K562 (cell line): ENCODE measurements at regions not wholly inside any gene's neighbourhood (a gene's known extent, or its start where the extent isn't known, plus 50 kb on each side); places are given as distances from the start of the nearest gene placed in this dataset.

ENCODE experiments used
- ATAC-seq: fragments of 200-7000 bp; cut with Tn5 transposase; 3 replicates; pipeline ENCODE4 v1.9.1; 2020; ENCODE audit warnings: moderate library complexity
- BruUV-seq: library from RNA; stranded (reverse); fragments of 400-500 nt; replicated peaks from 2 replicates; lab custom pipeline; 2021; lab: Mats Ljungman, UMichigan
- CTCF ChIA-PET: fragments of 300-600 bp; formaldehyde crosslinking; extraction: SDS; loops from one replicate; lab custom pipeline; 2021; ENCODE audit warnings: low intra/inter-chr PET ratio; lab: Yijun Ruan, JAX
- POLR2A ChIA-PET: fragments of 300-600, 350-650 bp; sonication (Branson Sonifier 250); formaldehyde crosslinking; extraction: SDS; loops from one replicate; lab custom pipeline; 2021; ENCODE audit warnings: antibody characterized with exemption, inconsistent platforms; lab: Yijun Ruan, JAX
- DNase-seq, 4 experiments: peaks; one replicate each; pipeline versions ENCODE4 v3.0.0 to v3.0.0-alpha.2; 2011 to 2018; ENCODE audit warnings: low spot score in 3 of 4, mixed read lengths in 3 of 4; ENCODE audit errors: extremely low read depth in 1 of 4
- FAIRE-seq: peaks from 2 replicates; lab custom pipeline; 2011; peaks lifted over from hg19 to GRCh38; lab: Jason Lieb, UNC
- H2AFZ ChIP-seq: 2 replicates; pipeline ENCODE4 v1.6.0; 2011; ENCODE audit warnings: low read depth, low read length, control low read depth, inconsistent platforms
- H3K27ac ChIP-seq: fragments of 200-600 bp; 3 replicates; pipeline ENCODE4 v1.8.0; 2011; ENCODE audit warnings: low read depth, mild to moderate bottlenecking, control low read depth, inconsistent platforms, low read length, moderate library complexity, mixed read lengths; ENCODE audit errors: extremely low read depth
- H3K27me3 ChIP-seq, 2 experiments: fragments of 300-600 bp in 1 of 2; 2 replicates in 1 of 2; 3 replicates in 1 of 2; pipeline versions ENCODE4 v1.6.0 to v1.8.0; 2011; ENCODE audit warnings: inconsistent platforms in 2 of 2, low read length in 2 of 2, mild to moderate bottlenecking in 1 of 2, mixed read lengths in 1 of 2, moderate library complexity in 1 of 2; ENCODE audit not compliant: control insufficient read depth in 2 of 2, insufficient read depth in 2 of 2
- H3K36me3 ChIP-seq: fragments of 300-600 bp; 3 replicates; pipeline ENCODE4 v1.8.0; 2011; ENCODE audit warnings: mild to moderate bottlenecking, low read length, inconsistent platforms; ENCODE audit not compliant: control insufficient read depth, insufficient read depth
- H3K4me1 ChIP-seq, 2 experiments: fragments of 200-600 bp in 1 of 2; replicated peaks in 1 of 2; 2 replicates in 1 of 2; 3 replicates in 1 of 2; pipeline versions ENCODE4 v1.5.1 to v1.8.0; 2011; ENCODE audit warnings: inconsistent platforms in 2 of 2, low read length in 2 of 2, mild to moderate bottlenecking in 1 of 2, mixed read lengths in 1 of 2, moderate library complexity in 1 of 2; ENCODE audit not compliant: control insufficient read depth in 2 of 2, insufficient read depth in 2 of 2
- H3K4me2 ChIP-seq: 2 replicates; pipeline ENCODE4 v1.6.1; 2011; ENCODE audit warnings: low read length, control low read depth, inconsistent platforms, mixed read lengths; ENCODE audit not compliant: insufficient read depth
- H3K4me3 ChIP-seq: fragments of 200-600 bp; sonication (generic), shearing (Covaris generic); 2 replicates; pipeline ENCODE4 v1.5.1; 2016; ENCODE audit warnings: control low read depth, inconsistent platforms
- H3K79me2 ChIP-seq: fragments of 200-600 bp; 3 replicates; pipeline ENCODE4 v1.8.0; 2011; ENCODE audit warnings: low read length, inconsistent platforms; ENCODE audit not compliant: control insufficient read depth, insufficient read depth
- H3K9ac ChIP-seq, 2 experiments: 2 replicates each; pipeline versions ENCODE4 v1.6.0 to v1.6.1; 2011; ENCODE audit warnings: low read depth in 2 of 2, low read length in 2 of 2, control low read depth in 1 of 2, inconsistent platforms in 1 of 2, mild to moderate bottlenecking in 1 of 2, mixed read lengths in 1 of 2; ENCODE audit not compliant: insufficient read depth in 1 of 2
- H3K9me1 ChIP-seq: one replicate; pipeline ENCODE4 v1.6.0; 2011; ENCODE audit warnings: inconsistent platforms, mild to moderate bottlenecking, low read length, moderate library complexity; ENCODE audit not compliant: control insufficient read depth, insufficient read depth
- H3K9me3 ChIP-seq: replicated peaks from 2 replicates; pipeline ENCODE4 v1.5.1; 2011; ENCODE audit warnings: low read depth, low read length, inconsistent platforms; ENCODE audit not compliant: control insufficient read depth, insufficient read depth
- H4K20me1 ChIP-seq: replicated peaks from 2 replicates; pipeline ENCODE4 v1.6.1; 2011; ENCODE audit warnings: low read length, inconsistent platforms, mixed read lengths; ENCODE audit not compliant: control insufficient read depth, insufficient read depth
- BRD4 ChIP-seq: fragments of 200-600 bp; sonication (generic); IDR thresholded peaks from 2 replicates; pipeline ENCODE4 v1.6.1; 2017; ENCODE audit warnings: inconsistent platforms
- FOS ChIP-seq: IDR thresholded peaks from 3 replicates; pipeline ENCODE4 v1.6.1; 2011; ENCODE audit not compliant: insufficient read length; ENCODE audit errors: extremely low read depth
- HDAC1 ChIP-seq, 2 experiments: fragments of 450-650 bp; IDR thresholded peaks; 2 replicates each; pipeline ENCODE4 v1.6.1; 2016 to 2017; ENCODE audit warnings: inconsistent platforms in 1 of 2, mild to moderate bottlenecking in 1 of 2, moderate library complexity in 1 of 2
- KLF10 ChIP-seq: fragments of 250-450 bp; sonication (Bioruptor Pico); IDR thresholded peaks from 2 replicates; pipeline ENCODE4 v1.6.1; 2021; ENCODE audit warnings: matching md5 sums
- LARP7 ChIP-seq: fragments of 450-650 bp; IDR thresholded peaks from 2 replicates; pipeline ENCODE4 v1.6.1; 2016
- MEF2D ChIP-seq: conservative IDR thresholded peaks from 2 replicates; pipeline ENCODE4 v1.6.1; 2016; ENCODE audit warnings: low read depth, missing genetic modification characterization, missing compliant biosample characterization
- MXI1 ChIP-seq: IDR thresholded peaks from 2 replicates; pipeline ENCODE4 v1.6.1; 2011; ENCODE audit warnings: low read depth, mild to moderate bottlenecking, improper control_type of control experiment, low read length
- NR2C2 ChIP-seq, 2 experiments: fragments of 200-800 bp in 1 of 2; sonication (Bioruptor generic) in 1 of 2; sonication (generic) in 1 of 2; formaldehyde crosslinking in 1 of 2; IDR thresholded peaks; 2 replicates each; pipeline versions ENCODE4 v1.6.1 to v1.8.0; 2016 to 2022; ENCODE audit warnings: mild to moderate bottlenecking in 1 of 2, missing compliant biosample characterization in 1 of 2, missing genetic modification characterization in 1 of 2, missing genetic modification reagents in 1 of 2
- POLR2A ChIP-seq: fragments of 450-650 bp; conservative IDR thresholded peaks from 2 replicates; pipeline ENCODE4 v1.6.1; 2016
- POLR3A ChIP-seq: IDR thresholded peaks from 2 replicates; pipeline ENCODE4 v1.6.1; 2011; ENCODE audit warnings: borderline replicate concordance, mild to moderate bottlenecking, moderate library complexity; ENCODE audit not compliant: insufficient read length, insufficient read depth; ENCODE audit errors: extremely low read depth
- SIN3A ChIP-seq, 2 experiments: fragments of 150-350 bp in 1 of 2; IDR thresholded peaks; 2 replicates each; pipeline ENCODE4 v1.6.1; 2011 to 2016; ENCODE audit warnings: borderline replicate concordance in 2 of 2, low read depth in 2 of 2, low read length in 2 of 2, mild to moderate bottlenecking in 2 of 2, moderate library complexity in 2 of 2; ENCODE audit not compliant: control insufficient read depth in 1 of 2
- TAF9B ChIP-seq: fragments of 450-650 bp; IDR thresholded peaks from 2 replicates; pipeline ENCODE4 v1.6.1; 2018; ENCODE audit warnings: mild to moderate bottlenecking; ENCODE audit not compliant: partially characterized antibody
- ZNF354B ChIP-seq: fragments of 250-450 bp; sonication (Bioruptor Pico); IDR thresholded peaks from 2 replicates; pipeline ENCODE4 v1.4.0; 2020
- ZNF41 ChIP-seq: fragments of 250-450 bp; sonication (Bioruptor Pico); conservative IDR thresholded peaks from 2 replicates; pipeline ENCODE4 v1.4.0; 2020; ENCODE audit warnings: mild to moderate bottlenecking
- ZNF717 ChIP-seq: fragments of 250-450 bp; sonication (Bioruptor Pico); IDR thresholded peaks from 2 replicates; pipeline ENCODE4 v1.5.0; 2021
- WGBS: fragments of 100-300 bp; shearing (Covaris generic); methylation state at CpG from one replicate; pipeline ENCODE4 v1.1.6; 2016; ENCODE audit warnings: low coverage, mixed read lengths; ENCODE audit not compliant: insufficient coverage; ENCODE audit errors: missing lambda C conversion rate; 5-methylcytosine and 5-hydroxymethylcytosine counted together
- in situ Hi-C: fragments of 300-500 bp; cut with MboI; formaldehyde crosslinking; loops from 4 replicates; pipeline ENCODE4 v1.15.0; 2018; ENCODE audit warnings: inconsistent platforms, mixed read lengths
- intact Hi-C: fragments of 100-400 bp; cut with micrococcal nuclease; formaldehyde crosslinking; loops from 2 replicates; pipeline ENCODE4 v1.14.2; 2022
- TF ChIP-seq, protein P1 (sequence below): sonication (generic); formaldehyde crosslinking; IDR thresholded peaks from 2 replicates; pipeline ENCODE4 v1.8.0; 2022; ENCODE audit warnings: missing genetic modification reagents, mild to moderate bottlenecking, moderate library complexity, borderline replicate concordance
- TF ChIP-seq, protein P2 (sequence below): fragments of 250-450 bp; sonication (Bioruptor Pico); IDR thresholded peaks from 2 replicates; pipeline ENCODE4 v1.4.0; 2020; ENCODE audit warnings: mild to moderate bottlenecking
- TF ChIP-seq, protein P3 (sequence below): fragments of 450-650 bp; IDR thresholded peaks from 2 replicates; pipeline ENCODE4 v1.6.1; 2017; ENCODE audit warnings: mild to moderate bottlenecking, moderate library complexity

DNA sequence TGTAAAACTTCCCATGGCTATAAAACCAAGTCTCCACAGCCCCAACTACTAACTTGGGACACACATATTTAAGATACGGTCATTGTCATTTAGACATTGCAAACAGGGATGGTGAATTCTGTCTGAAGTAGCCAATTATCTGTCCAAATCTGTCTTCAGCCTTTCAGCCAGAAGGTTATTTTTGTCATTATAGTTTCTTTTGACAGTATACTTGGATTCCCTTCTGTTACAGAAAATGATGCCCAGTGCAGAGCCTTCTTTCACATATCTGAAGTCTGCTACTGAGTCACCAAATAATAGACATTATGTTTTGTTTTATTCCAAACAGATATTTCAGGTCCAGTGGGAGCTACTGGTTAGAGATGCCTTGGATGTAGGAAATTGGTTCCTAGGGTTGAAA is 452.4 kb upstream of the HTR2A start (continued):
- TF ChIP-seq ZNF41 (CRISPR knock-in tag) = no peak
- no peak for TF ChIP-seq NR2C2 (CRISPR knock-in tag; IDR thresholded peaks at IDR 0.05)
- TF ChIP-seq NR2C2 (tag; IDR thresholded peaks at IDR 0.05) = no peak

DNA sequence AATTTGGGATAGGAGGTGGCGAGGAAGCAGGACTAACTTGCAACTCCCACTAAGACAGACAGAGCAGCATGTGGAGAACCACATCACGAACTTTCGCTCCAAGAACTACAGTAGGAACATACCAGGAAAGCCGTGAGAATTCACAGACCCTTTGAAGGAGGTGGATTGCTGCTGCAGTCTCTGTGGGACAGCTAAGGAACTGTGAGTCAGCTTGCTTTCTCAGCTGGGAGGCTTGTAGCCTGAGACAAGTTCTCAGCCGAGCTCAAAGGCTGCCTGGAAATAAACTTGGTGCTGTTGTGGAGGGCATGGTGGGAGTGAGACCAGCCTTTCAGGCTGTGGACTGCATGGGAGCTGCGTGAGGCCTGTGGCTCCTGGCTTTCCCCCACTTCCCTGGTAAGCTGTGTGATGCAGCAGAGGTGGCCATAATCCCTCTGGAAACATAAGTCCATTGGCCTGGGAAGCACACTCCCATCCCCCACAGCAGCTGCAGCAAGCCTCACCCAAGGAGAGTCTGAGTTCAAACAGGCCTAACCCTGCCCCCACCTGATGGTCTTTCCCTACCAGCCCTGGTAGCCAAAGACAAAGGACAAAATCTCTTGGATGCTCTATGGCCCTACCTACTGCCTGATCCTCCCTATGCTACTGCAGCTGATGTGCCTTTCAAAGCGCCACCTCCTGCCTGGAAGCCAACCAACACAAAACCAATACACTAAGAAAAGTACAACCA is 441.1 kb upstream of the HTR2A start:
- H3K4me3 ChIP-seq = no peak overlapping the region
- no peak overlapping the region for H2AFZ ChIP-seq
- no peak overlapping the region for H3K9ac ChIP-seq
- WGBS = 0% methylated on average over 7 of the region's 7 CpGs
- H3K27ac ChIP-seq = no peak overlapping the region
- H3K79me2 ChIP-seq = no peaks in the 10 kb centered on the region
- no peaks in the 10 kb centered on the region for H3K4me1 ChIP-seq
- FAIRE-seq = no peak
- intact Hi-C loops = no loop called here
- H4K20me1 ChIP-seq = no peaks in the 10 kb centered on the region
- ChIA-PET POLR2A (no interaction called here), CTCF (no interaction called here)
- no peaks in the 10 kb centered on the region for H3K9me3 ChIP-seq
- DNase-seq = no peak
- H3K4me2 ChIP-seq = no peak overlapping the region
- H3K9me1 ChIP-seq = no peaks in the 10 kb centered on the region
- ATAC-seq = no peak
- no TSS peak for BruUV-seq
- no peaks in the 10 kb centered on the region for H3K36me3 ChIP-seq
- H3K27me3 ChIP-seq = no peaks in the 10 kb centered on the region
- in situ Hi-C loops = no loop called here
- TF ChIP-seq FOS (no peak), SIN3A (IDR thresholded peaks at IDR 0.05; ENCODE audit: borderline replicate concordance in 2 of 2, control insufficient read depth in 1 of 2, low read depth in 2 of 2, low read length in 2 of 2) (no peak), HDAC1 (IDR thresholded peaks at IDR 0.05) (no peak), MEF2D (tag) (no peak), POLR2A (no peak), BRD4 (no peak), TAF9B (no peak), POLR3A (no peak), ZNF354B (CRISPR knock-in tag) (no peak), ZNF717 (CRISPR knock-in tag) (no peak), MXI1 (no peak), LARP7 (no peak), KLF10 (CRISPR knock-in tag) (no peak)
- TF ChIP-seq, protein P1, sequence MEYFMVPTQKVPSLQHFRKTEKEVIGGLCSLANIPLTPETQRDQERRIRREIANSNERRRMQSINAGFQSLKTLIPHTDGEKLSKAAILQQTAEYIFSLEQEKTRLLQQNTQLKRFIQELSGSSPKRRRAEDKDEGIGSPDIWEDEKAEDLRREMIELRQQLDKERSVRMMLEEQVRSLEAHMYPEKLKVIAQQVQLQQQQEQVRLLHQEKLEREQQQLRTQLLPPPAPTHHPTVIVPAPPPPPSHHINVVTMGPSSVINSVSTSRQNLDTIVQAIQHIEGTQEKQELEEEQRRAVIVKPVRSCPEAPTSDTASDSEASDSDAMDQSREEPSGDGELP (CRISPR knock-in tag) = no peak
- TF ChIP-seq, protein P2, sequence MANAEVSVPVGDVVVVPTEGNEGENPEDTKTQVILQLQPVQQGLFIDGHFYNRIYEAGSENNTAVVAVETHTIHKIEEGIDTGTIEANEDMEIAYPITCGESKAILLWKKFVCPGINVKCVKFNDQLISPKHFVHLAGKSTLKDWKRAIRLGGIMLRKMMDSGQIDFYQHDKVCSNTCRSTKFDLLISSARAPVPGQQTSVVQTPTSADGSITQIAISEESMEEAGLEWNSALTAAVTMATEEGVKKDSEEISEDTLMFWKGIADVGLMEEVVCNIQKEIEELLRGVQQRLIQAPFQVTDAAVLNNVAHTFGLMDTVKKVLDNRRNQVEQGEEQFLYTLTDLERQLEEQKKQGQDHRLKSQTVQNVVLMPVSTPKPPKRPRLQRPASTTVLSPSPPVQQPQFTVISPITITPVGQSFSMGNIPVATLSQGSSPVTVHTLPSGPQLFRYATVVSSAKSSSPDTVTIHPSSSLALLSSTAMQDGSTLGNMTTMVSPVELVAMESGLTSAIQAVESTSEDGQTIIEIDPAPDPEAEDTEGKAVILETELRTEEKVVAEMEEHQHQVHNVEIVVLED (CRISPR knock-in tag) = no peak
- TF ChIP-seq, protein P3, sequence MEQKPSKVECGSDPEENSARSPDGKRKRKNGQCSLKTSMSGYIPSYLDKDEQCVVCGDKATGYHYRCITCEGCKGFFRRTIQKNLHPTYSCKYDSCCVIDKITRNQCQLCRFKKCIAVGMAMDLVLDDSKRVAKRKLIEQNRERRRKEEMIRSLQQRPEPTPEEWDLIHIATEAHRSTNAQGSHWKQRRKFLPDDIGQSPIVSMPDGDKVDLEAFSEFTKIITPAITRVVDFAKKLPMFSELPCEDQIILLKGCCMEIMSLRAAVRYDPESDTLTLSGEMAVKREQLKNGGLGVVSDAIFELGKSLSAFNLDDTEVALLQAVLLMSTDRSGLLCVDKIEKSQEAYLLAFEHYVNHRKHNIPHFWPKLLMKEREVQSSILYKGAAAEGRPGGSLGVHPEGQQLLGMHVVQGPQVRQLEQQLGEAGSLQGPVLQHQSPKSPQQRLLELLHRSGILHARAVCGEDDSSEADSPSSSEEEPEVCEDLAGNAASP = no peak
